SK-N-SH (cell line): ENCODE measurements at regions not wholly inside any gene's neighbourhood (a gene's known extent, or its start where the extent isn't known, plus 50 kb on each side); places are given as distances from the start of the nearest gene placed in this dataset.

Source experiments
- CTCF ChIA-PET: fragments of 300-600, 350-600 bp; formaldehyde crosslinking; extraction: SDS; loops from one replicate; lab custom pipeline; 2021; lab: Yijun Ruan, JAX
- POLR2A ChIA-PET: fragments of 350-600 bp; sonication (Branson Sonifier 250); formaldehyde crosslinking; extraction: SDS; loops from one replicate; lab custom pipeline; 2020; ENCODE audit warnings: antibody characterized with exemption, inconsistent platforms; lab: Yijun Ruan, JAX
- DNase-seq: peaks from one replicate; pipeline ENCODE4 v3.0.0; 2012
- H2AFZ ChIP-seq: fragments of 200-600 bp; sonication (generic); 2 replicates; pipeline ENCODE4 v1.8.1; 2016; ENCODE audit warnings: antibody characterized with exemption, mild to moderate bottlenecking, low read depth
- H3F3A ChIP-seq: fragments of 200-600 bp; sonication (generic); replicated peaks from 2 replicates; pipeline ENCODE3; 2016; ENCODE audit warnings: antibody characterized with exemption, mild to moderate bottlenecking; ENCODE audit not compliant: insufficient read depth
- H3K27ac ChIP-seq, 2 experiments: fragments of 200-500 bp in 1 of 2; fragments of 200-600 bp in 1 of 2; sonication (Bioruptor generic) in 1 of 2; sonication (generic), shearing (Covaris generic) in 1 of 2; 2 replicates each; pipeline versions ENCODE4 v1.5.1 to v1.6.1; 2014 to 2016; ENCODE audit warnings: low read depth in 2 of 2, inconsistent platforms in 1 of 2, low read length in 1 of 2, mild to moderate bottlenecking in 1 of 2, mixed read lengths in 1 of 2
- H3K27me3 ChIP-seq: fragments of 200-600 bp; sonication (generic), shearing (Covaris generic); 2 replicates; pipeline ENCODE4 v1.6.1; 2016; ENCODE audit warnings: mixed run types; ENCODE audit not compliant: insufficient read depth
- H3K36me3 ChIP-seq, 2 experiments: fragments of 200-500 bp in 1 of 2; fragments of 200-600 bp in 1 of 2; sonication (Bioruptor generic) in 1 of 2; sonication (generic) in 1 of 2; replicated peaks in 1 of 2; 2 replicates each; pipeline versions ENCODE3 to v1.5.1; 2014 to 2016; ENCODE audit warnings: low read length in 1 of 2, mild to moderate bottlenecking in 1 of 2; ENCODE audit not compliant: insufficient read depth in 2 of 2, control insufficient read depth in 1 of 2
- H3K4me1 ChIP-seq, 2 experiments: fragments of 200-500 bp in 1 of 2; fragments of 200-600 bp in 1 of 2; sonication (Bioruptor generic) in 1 of 2; sonication (generic), shearing (Covaris generic) in 1 of 2; 2 replicates each; pipeline versions ENCODE4 v1.5.1 to v1.6.1; 2014 to 2016; ENCODE audit warnings: low read depth in 1 of 2, low read length in 1 of 2, mixed run types in 1 of 2; ENCODE audit not compliant: insufficient read depth in 2 of 2, control insufficient read depth in 1 of 2
- H3K4me2 ChIP-seq: fragments of 200-600 bp; sonication (generic), shearing (Covaris generic); 2 replicates; pipeline ENCODE4 v1.6.1; 2017; ENCODE audit warnings: mixed run types
- H3K4me3 ChIP-seq, 2 experiments: fragments of 200-500 bp in 1 of 2; fragments of 200-600 bp in 1 of 2; sonication (Bioruptor generic) in 1 of 2; sonication (generic), shearing (Covaris generic) in 1 of 2; 2 replicates each; pipeline versions ENCODE4 v1.5.1 to v1.8.1; 2014 to 2016; ENCODE audit warnings: low read depth in 2 of 2, inconsistent platforms in 1 of 2, low read length in 1 of 2, mild to moderate bottlenecking in 1 of 2, mixed read lengths in 1 of 2, moderate library complexity in 1 of 2
- H3K79me2 ChIP-seq: fragments of 200-600 bp; sonication (generic); 2 replicates; pipeline ENCODE4 v1.8.1; 2017; ENCODE audit warnings: mild to moderate bottlenecking; ENCODE audit not compliant: insufficient read depth
- H3K9ac ChIP-seq: fragments of 200-600 bp; sonication (generic); 2 replicates; pipeline ENCODE4 v1.6.1; 2017; ENCODE audit warnings: mixed run types
- H3K9me2 ChIP-seq: fragments of 200-600 bp; sonication (generic); 2 replicates; pipeline ENCODE4 v1.6.1; 2017; ENCODE audit warnings: mixed run types
- H3K9me3 ChIP-seq: fragments of 200-600 bp; sonication (generic); 2 replicates; pipeline ENCODE4 v1.6.1; 2017; ENCODE audit warnings: mixed run types, mild to moderate bottlenecking, moderate library complexity
- H4K20me1 ChIP-seq: fragments of 200-600 bp; sonication (generic); 2 replicates; pipeline ENCODE4 v1.6.1; 2017; ENCODE audit warnings: mild to moderate bottlenecking, mixed run types; ENCODE audit not compliant: insufficient read depth
- CHD2 ChIP-seq: fragments of 150-350 bp; IDR thresholded peaks from 2 replicates; pipeline ENCODE4 v1.6.1; 2018; ENCODE audit warnings: low read length; ENCODE audit not compliant: partially characterized antibody
- CTCF ChIP-seq: fragments of 200-600 bp; sonication (generic); IDR thresholded peaks from 2 replicates; pipeline ENCODE4 v1.6.1; 2017; ENCODE audit warnings: antibody characterized with exemption, mild to moderate bottlenecking, moderate library complexity
- EZH2phosphoT487 ChIP-seq: fragments of 200-600 bp; sonication (generic); IDR thresholded peaks from 2 replicates; pipeline ENCODE4 v1.6.1; 2017; ENCODE audit warnings: low read depth, mixed run types, mild to moderate bottlenecking, antibody characterized with exemption, moderate library complexity, borderline replicate concordance
- FOSL2 ChIP-seq: IDR thresholded peaks from 2 replicates; pipeline ENCODE4 v1.4.0; 2012; ENCODE audit warnings: low read depth, mild to moderate bottlenecking, moderate library complexity, borderline replicate concordance
- FOXJ3 ChIP-seq: sonication (generic); formaldehyde crosslinking; IDR thresholded peaks from 2 replicates; pipeline ENCODE4 v1.5.1; 2020; ENCODE audit warnings: mild to moderate bottlenecking, missing genetic modification reagents
- FOXM1 ChIP-seq: IDR thresholded peaks from 2 replicates; pipeline ENCODE4 v1.4.0; 2012; ENCODE audit warnings: low read depth, mild to moderate bottlenecking
- GABPA ChIP-seq: IDR thresholded peaks from 2 replicates; pipeline ENCODE4 v1.4.0; 2012; ENCODE audit warnings: low read depth, mild to moderate bottlenecking
- GATA2 ChIP-seq: sonication (generic); formaldehyde crosslinking; IDR thresholded peaks from 2 replicates; pipeline ENCODE4 v1.5.0; 2020; ENCODE audit warnings: mild to moderate bottlenecking, missing genetic modification reagents
- NFIC ChIP-seq: IDR thresholded peaks from 2 replicates; pipeline ENCODE4 v1.4.0; 2012; ENCODE audit warnings: borderline replicate concordance
- NRF1 ChIP-seq: IDR thresholded peaks from 2 replicates; pipeline ENCODE4 v1.6.1; 2012; ENCODE audit warnings: low read depth, mild to moderate bottlenecking, low read length
- PBX3 ChIP-seq: IDR thresholded peaks from 2 replicates; pipeline ENCODE4; 2012
- RAD21 ChIP-seq: IDR thresholded peaks from 2 replicates; pipeline ENCODE4 v1.6.1; 2012; ENCODE audit warnings: mild to moderate bottlenecking, low read length
- RCOR1 ChIP-seq: fragments of 150-350 bp; IDR thresholded peaks from 2 replicates; pipeline ENCODE4 v1.6.1; 2017; ENCODE audit warnings: antibody characterized with exemption, low read length
- REST ChIP-seq: IDR thresholded peaks from 2 replicates; pipeline ENCODE4 v1.6.1; 2012; ENCODE audit warnings: mild to moderate bottlenecking, low read depth, low read length, moderate library complexity
- RFX5 ChIP-seq: IDR thresholded peaks from 2 replicates; pipeline ENCODE4 v1.6.1; 2012; ENCODE audit warnings: mild to moderate bottlenecking, improper control_type of control experiment, low read length
- SMC3 ChIP-seq: IDR thresholded peaks from 2 replicates; pipeline ENCODE4 v1.6.1; 2012; ENCODE audit warnings: low read depth, low read length, improper control_type of control experiment
- TCF12 ChIP-seq: IDR thresholded peaks from 2 replicates; pipeline ENCODE4 v1.4.0; 2012
- TEAD4 ChIP-seq: IDR thresholded peaks from 2 replicates; pipeline ENCODE4 v1.4.0; 2012; ENCODE audit warnings: mild to moderate bottlenecking, borderline replicate concordance; ENCODE audit not compliant: insufficient read depth
- USF1 ChIP-seq: IDR thresholded peaks from 2 replicates; pipeline ENCODE4 v1.4.0; 2012; ENCODE audit warnings: low read depth, borderline replicate concordance
- YY1 ChIP-seq: IDR thresholded peaks from 2 replicates; pipeline ENCODE4 v1.4.0; 2012; ENCODE audit warnings: low read depth, mild to moderate bottlenecking
- ZBTB33 ChIP-seq: IDR thresholded peaks from 2 replicates; pipeline ENCODE4 v1.4.0; 2012; ENCODE audit warnings: low read depth, borderline replicate concordance
- WGBS: methylation state at CpG from one replicate; pipeline ENCODE4 v1.1.6; 2017; ENCODE audit warnings: low lambda C conversion rate; 5-methylcytosine and 5-hydroxymethylcytosine counted together

- no peaks in the 10 kb centered on the region for H3K36me3 ChIP-seq
- H3K4me3 ChIP-seq: no peak overlapping the region
- WGBS: 8% methylated on average over 2 of the region's 2 CpGs
- ChIA-PET CTCF (no interaction called here), POLR2A (no interaction called here)
- H4K20me1 ChIP-seq: no peaks in the 10 kb centered on the region
- no peak overlapping the region for H3K27ac ChIP-seq
- no peaks in the 10 kb centered on the region for H3K27me3 ChIP-seq
- H3K9me3 ChIP-seq: no peaks in the 10 kb centered on the region; the same call in 1 of the 2 replicates
- no peak overlapping the region for H3K4me2 ChIP-seq
- TF ChIP-seq GATA2 (no peak), NFIC (no peak), FOSL2 (no peak), TEAD4 (no peak), GABPA (no peak), CHD2 (no peak), EZH2phosphoT487 (no peak), RAD21 (no peak), FOXJ3 (no peak), TCF12 (no peak), ZBTB33 (no peak), PBX3 (no peak)
- no peaks in the 10 kb centered on the region for H3K4me1 ChIP-seq
- H2AFZ ChIP-seq: no peak overlapping the region
- no peaks in the 10 kb centered on the region for H3F3A ChIP-seq
- DNase-seq: no peak
- H3K79me2 ChIP-seq: no peaks in the 10 kb centered on the region
- no peak overlapping the region for H3K9ac ChIP-seq
- H3K9me2 ChIP-seq: no peaks in the 10 kb centered on the region
These were observed 503.2 kb upstream of the CTSO start for GRCh38 chr4:156456830-156457229.

- Histone ChIP-seq H3K79me2 (no peaks in the 10 kb centered on the region), H3K27ac (no peak overlapping the region), H3K36me3 (no peaks in the 10 kb centered on the region), H3K4me3 (no peak overlapping the region), H3K9ac (no peak overlapping the region), H4K20me1 (no peaks in the 10 kb centered on the region), H3K9me2 (no peaks in the 10 kb centered on the region), H3K27me3 (peaks cover 6% of the 10 kb centered on the region; the same call in 1 of the 2 replicates), H3K4me1 (no peaks in the 10 kb centered on the region), H3F3A (no peaks in the 10 kb centered on the region), H3K9me3 (no peaks in the 10 kb centered on the region), H2AFZ (no peak overlapping the region), H3K4me2 (peak overlapping the region; percentile 37; the same call in 1 of the 2 replicates)
- CTCF ChIA-PET: no interaction called here
- WGBS: 27% methylated on average over 10 of the region's 10 CpGs
- POLR2A ChIA-PET: no interaction called here
- no peak for DNase-seq
- TF ChIP-seq CHD2 (no peak), NRF1 (no peak), CTCF (no peak), USF1 (no peak), RCOR1 (no peak), FOXM1 (no peak), TCF12 (no peak), RFX5 (no peak), YY1 (no peak), SMC3 (no peak), REST (no peak)
These were observed 489.8 kb upstream of the CTSO start for GRCh38 chr4:156443488-156443887.
